Keratinocyte (primary cell): ENCODE measurements at regions not wholly inside any gene's neighbourhood (a gene's known extent, or its start where the extent isn't known, plus 50 kb on each side); places are given as distances from the start of the nearest gene placed in this dataset.

ENCODE experiments used
- DNase-seq: peaks from one replicate; pipeline ENCODE4 v3.0.0-alpha.2; 2011; ENCODE audit warnings: low read depth, missing footprints, low spot score
- FAIRE-seq: peaks from 2 replicates; lab custom pipeline; 2011; peaks lifted over from hg19 to GRCh38; lab: Jason Lieb, UNC
- H2AFZ ChIP-seq: 2 replicates; pipeline ENCODE4 v1.6.0; 2012; ENCODE audit warnings: low read length, control low read depth, inconsistent platforms; ENCODE audit not compliant: control insufficient read depth
- H3K27ac ChIP-seq: 2 replicates; pipeline ENCODE4 v1.5.1; 2011; ENCODE audit warnings: low read length; ENCODE audit not compliant: control insufficient read depth, insufficient read depth
- H3K27me3 ChIP-seq: 3 replicates; pipeline ENCODE4 v1.6.0; 2011; ENCODE audit warnings: low read length; ENCODE audit not compliant: control insufficient read depth, insufficient read depth; ENCODE audit errors: extremely low read depth
- H3K36me3 ChIP-seq, 2 experiments: 2 replicates in 1 of 2; 3 replicates in 1 of 2; pipeline ENCODE4 v1.5.1; 2011; ENCODE audit warnings: low read length in 2 of 2, mild to moderate bottlenecking in 1 of 2; ENCODE audit not compliant: control insufficient read depth in 2 of 2, insufficient read depth in 2 of 2; ENCODE audit errors: extremely low read depth in 1 of 2
- H3K4me1 ChIP-seq: 3 replicates; pipeline ENCODE4 v1.5.1; 2011; ENCODE audit warnings: low read length; ENCODE audit not compliant: control insufficient read depth, insufficient read depth; ENCODE audit errors: extremely low read depth
- H3K4me2 ChIP-seq: 3 replicates; pipeline ENCODE4 v1.6.0; 2011; ENCODE audit warnings: low read depth, low read length; ENCODE audit not compliant: control insufficient read depth, insufficient read depth; ENCODE audit errors: extremely low read depth
- H3K4me3 ChIP-seq, 3 experiments: fragments of 200-600 bp in 1 of 3; sonication (generic) in 1 of 3; 2 replicates in 2 of 3; 3 replicates in 1 of 3; pipeline ENCODE4 v1.5.1; 2011 to 2016; ENCODE audit warnings: low read length in 3 of 3, mild to moderate bottlenecking in 3 of 3, control low read depth in 2 of 3, inconsistent platforms in 1 of 3, low read depth in 1 of 3, mixed read lengths in 1 of 3, mixed run types in 1 of 3, moderate library complexity in 1 of 3; ENCODE audit not compliant: control insufficient read depth in 2 of 3, insufficient read depth in 2 of 3; ENCODE audit errors: extremely low read depth in 1 of 3
- H3K79me2 ChIP-seq: 2 replicates; pipeline ENCODE4 v1.6.0; 2012; ENCODE audit warnings: low read length; ENCODE audit not compliant: control insufficient read depth, insufficient read depth
- H3K9ac ChIP-seq: 3 replicates; pipeline ENCODE4 v1.6.0; 2011; ENCODE audit warnings: low read length; ENCODE audit not compliant: control insufficient read depth, insufficient read depth; ENCODE audit errors: extremely low read depth
- H3K9me1 ChIP-seq: 3 replicates; pipeline ENCODE4 v1.6.0; 2011; ENCODE audit warnings: low read length; ENCODE audit not compliant: control insufficient read depth, insufficient read depth; ENCODE audit errors: extremely low read depth
- H3K9me3 ChIP-seq: 2 replicates; pipeline ENCODE4 v1.5.1; 2012; ENCODE audit warnings: low read depth, low read length; ENCODE audit not compliant: control insufficient read depth
- H4K20me1 ChIP-seq: 3 replicates; pipeline ENCODE4 v1.6.0; 2011; ENCODE audit warnings: low read length; ENCODE audit not compliant: control insufficient read depth, insufficient read depth; ENCODE audit errors: extremely low read depth
- EZH2 ChIP-seq: IDR thresholded peaks from one replicate; pipeline ENCODE4 v1.6.1; 2012; ENCODE audit warnings: inconsistent platforms, mild to moderate bottlenecking, low read length, moderate library complexity
- dilution Hi-C: fragments of 300-500 bp; cut with MboI; formaldehyde crosslinking; loops from one replicate; pipeline ENCODE4 v1.7.0; 2020; ENCODE audit warnings: low sequenced_read_pairs; ENCODE audit not compliant: extremely low pct_ligation_motif_present
- TF ChIP-seq, protein P1 (sequence below), 3 experiments: IDR thresholded peaks in 1 of 3; conservative IDR thresholded peaks in 1 of 3; optimal IDR thresholded peaks in 1 of 3; 2 replicates in 2 of 3; 3 replicates in 1 of 3; pipeline versions ENCODE3 to v1.5.1; 2011; ENCODE audit warnings: low read length in 3 of 3, mild to moderate bottlenecking in 3 of 3, moderate library complexity in 2 of 3, control low read depth in 1 of 3, inconsistent platforms in 1 of 3; ENCODE audit not compliant: insufficient read depth in 2 of 3; ENCODE audit errors: extremely low read depth in 1 of 3

DNA sequence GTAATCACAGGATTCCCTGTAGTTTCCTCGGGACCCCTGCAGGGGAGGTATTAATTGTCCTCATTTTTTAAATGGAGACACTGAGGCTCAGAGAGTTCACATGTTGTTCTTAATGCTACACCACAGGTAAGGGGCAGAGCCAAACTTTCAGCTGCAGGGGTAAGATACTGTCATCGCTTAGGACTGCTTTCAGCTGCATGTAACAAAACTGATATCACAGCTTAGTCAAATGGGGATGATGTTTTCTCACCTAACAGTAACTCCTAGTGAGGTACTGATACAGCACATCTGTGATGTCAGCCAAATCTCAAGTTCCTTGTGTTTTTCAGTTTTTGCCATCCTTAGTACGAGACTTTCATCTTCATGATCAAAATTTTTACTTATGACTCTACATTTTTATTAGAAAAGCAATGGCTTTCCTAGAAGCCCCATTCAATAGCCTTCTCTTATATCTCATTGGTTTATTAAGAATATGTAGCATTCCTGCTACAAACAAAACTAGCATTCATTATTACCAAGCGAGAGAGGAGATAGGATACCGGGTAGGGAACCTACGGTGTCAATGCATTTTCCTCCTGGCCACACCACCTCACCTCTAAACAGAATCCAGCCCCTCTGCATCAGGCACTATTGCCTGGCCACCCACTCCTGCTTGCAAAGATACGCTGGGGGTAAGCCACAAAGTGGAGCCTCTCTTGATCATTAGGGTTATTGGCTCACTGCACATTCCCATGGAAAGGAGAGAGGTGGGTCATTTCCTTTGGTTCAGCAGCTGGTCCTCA lies 557.5 kb downstream of the CD83 start:
- peak overlapping the region; percentile 6 for H3K27ac ChIP-seq
- dilution Hi-C loops, result no loop called here
- TF ChIP-seq, protein P1, sequence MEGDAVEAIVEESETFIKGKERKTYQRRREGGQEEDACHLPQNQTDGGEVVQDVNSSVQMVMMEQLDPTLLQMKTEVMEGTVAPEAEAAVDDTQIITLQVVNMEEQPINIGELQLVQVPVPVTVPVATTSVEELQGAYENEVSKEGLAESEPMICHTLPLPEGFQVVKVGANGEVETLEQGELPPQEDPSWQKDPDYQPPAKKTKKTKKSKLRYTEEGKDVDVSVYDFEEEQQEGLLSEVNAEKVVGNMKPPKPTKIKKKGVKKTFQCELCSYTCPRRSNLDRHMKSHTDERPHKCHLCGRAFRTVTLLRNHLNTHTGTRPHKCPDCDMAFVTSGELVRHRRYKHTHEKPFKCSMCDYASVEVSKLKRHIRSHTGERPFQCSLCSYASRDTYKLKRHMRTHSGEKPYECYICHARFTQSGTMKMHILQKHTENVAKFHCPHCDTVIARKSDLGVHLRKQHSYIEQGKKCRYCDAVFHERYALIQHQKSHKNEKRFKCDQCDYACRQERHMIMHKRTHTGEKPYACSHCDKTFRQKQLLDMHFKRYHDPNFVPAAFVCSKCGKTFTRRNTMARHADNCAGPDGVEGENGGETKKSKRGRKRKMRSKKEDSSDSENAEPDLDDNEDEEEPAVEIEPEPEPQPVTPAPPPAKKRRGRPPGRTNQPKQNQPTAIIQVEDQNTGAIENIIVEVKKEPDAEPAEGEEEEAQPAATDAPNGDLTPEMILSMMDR (optimal IDR thresholded peaks at IDR 0.05 in 1 of 3, IDR thresholded peaks at IDR 0.05 in 1 of 3, conservative IDR thresholded peaks at IDR 0.05 in 1 of 3; ENCODE audit: extremely low read depth in 1 of 3, insufficient read depth in 2 of 3, low read length in 3 of 3), result no peak
- TF ChIP-seq EZH2, result no peak
- no peaks in the 10 kb centered on the region for H3K36me3 ChIP-seq
- no peak overlapping the region for H3K4me3 ChIP-seq
- peaks cover 58% of the 10 kb centered on the region for H3K4me1 ChIP-seq
- no peaks in the 10 kb centered on the region for H3K79me2 ChIP-seq
- no peak overlapping the region for H2AFZ ChIP-seq
- no peaks in the 10 kb centered on the region for H3K9me3 ChIP-seq
- no peak overlapping the region for H3K4me2 ChIP-seq
- no peaks in the 10 kb centered on the region for H4K20me1 ChIP-seq
- H3K27me3 ChIP-seq, result no peaks in the 10 kb centered on the region
- peak overlapping the region; percentile 4 for H3K9ac ChIP-seq
- DNase-seq (no peak), FAIRE-seq (no peak)
- H3K9me1 ChIP-seq, result no peaks in the 10 kb centered on the region

DNA sequence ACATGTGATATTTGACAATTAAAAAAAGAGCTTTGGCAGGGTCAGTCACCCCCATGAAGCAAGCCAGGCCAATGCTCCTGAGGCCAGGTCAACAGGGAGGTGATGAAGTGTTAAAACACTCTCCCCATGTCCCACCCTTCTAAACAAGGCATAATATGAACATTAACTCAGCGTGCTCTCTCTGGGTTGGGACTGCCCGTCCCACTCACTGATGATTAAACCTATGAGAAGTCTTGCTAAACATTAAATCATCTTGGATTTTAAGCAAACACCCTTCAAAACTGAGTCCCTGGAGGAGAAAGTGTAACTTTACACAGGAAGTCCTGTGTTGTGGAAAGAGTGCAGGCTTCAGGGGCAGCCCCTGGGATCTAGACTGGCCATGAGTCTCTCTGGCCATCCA lies 558.5 kb downstream of the CD83 start:
- H3K27ac ChIP-seq, result peak overlapping the region; percentile 25
- H3K79me2 ChIP-seq, result no peaks in the 10 kb centered on the region
- no peaks in the 10 kb centered on the region for H3K9me1 ChIP-seq
- no peak overlapping the region for H3K4me2 ChIP-seq
- no peaks in the 10 kb centered on the region for H3K27me3 ChIP-seq
- no peak overlapping the region for H2AFZ ChIP-seq
- FAIRE-seq (no peak), DNase-seq (no peak)
- no peaks in the 10 kb centered on the region for H3K9me3 ChIP-seq
- H3K4me3 ChIP-seq, result no peak overlapping the region
- H3K9ac ChIP-seq, result no peak overlapping the region
- TF ChIP-seq, protein P1 (optimal IDR thresholded peaks at IDR 0.05 in 1 of 3, IDR thresholded peaks at IDR 0.05 in 1 of 3, conservative IDR thresholded peaks at IDR 0.05 in 1 of 3; ENCODE audit: extremely low read depth in 1 of 3, insufficient read depth in 2 of 3, low read length in 3 of 3), result no peak
- TF ChIP-seq EZH2, result no peak
- H3K36me3 ChIP-seq, result no peaks in the 10 kb centered on the region
- peaks cover 48% of the 10 kb centered on the region for H3K4me1 ChIP-seq
- H4K20me1 ChIP-seq, result no peaks in the 10 kb centered on the region
- dilution Hi-C loops, result no loop called here
